ENCODE measurements at regions not wholly inside any gene's neighbourhood (a gene's known extent, or its start where the extent isn't known, plus 50 kb on each side); places are given as distances from the start of the nearest gene placed in this dataset.

DNA sequence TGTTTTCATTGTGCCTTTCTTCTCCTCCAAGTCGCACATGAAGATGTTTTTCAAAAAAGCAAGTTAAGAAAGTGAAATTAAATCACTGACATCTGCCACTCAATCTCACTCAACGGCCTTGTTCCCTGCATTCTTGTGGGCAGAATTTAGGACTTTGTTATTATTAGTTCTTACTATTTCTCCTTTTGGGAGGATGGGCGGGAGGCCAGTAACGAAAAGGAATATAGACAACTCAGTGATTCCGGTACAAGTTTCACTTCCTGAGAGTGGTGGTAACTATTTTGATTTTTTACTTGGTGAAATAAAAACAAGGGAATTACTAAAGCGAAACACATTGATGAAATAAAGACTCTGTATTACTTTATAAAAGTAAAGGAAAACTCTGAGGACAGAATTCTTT is 231.9 kb upstream of the HABP2 start:
- Mint-ChIP-seq H3K4me1 (no peaks in the 10 kb centered on the region), H3K4me3 (no peak overlapping the region), H3K27me3 (peaks cover 1 to 4% of the 10 kb centered on the region in 2 donors), H3K9me3 (peaks cover 1 to 11% (median 6%) of the 10 kb centered on the region in 5 donors), H3K27ac (no peak overlapping the region), H3K36me3 (peaks cover 0 to 3% (median 0%) of the 10 kb centered on the region in 3 donors)
- POLR2A ChIA-PET: no interaction called here
- H3K27me3 ChIP-seq (ENCODE audit: insufficient read depth, low read length, poor library complexity, severe bottlenecking): no peaks in the 10 kb centered on the region
- no peaks in the 10 kb centered on the region for H3K9me3 ChIP-seq (ENCODE audit: low read length)
- CTCF ChIA-PET: no interaction called here
- H3K36me3 ChIP-seq (ENCODE audit: insufficient read depth, low read length): no peaks in the 10 kb centered on the region
- H3K4me1 ChIP-seq (ENCODE audit: insufficient read depth, low read length): no peaks in the 10 kb centered on the region
- no peak overlapping the region for H3K27ac ChIP-seq (ENCODE audit: low read depth, low read length)
- H3K4me3 ChIP-seq (ENCODE audit: low read length): no peak overlapping the region
- no peak for DNase-seq

DNA sequence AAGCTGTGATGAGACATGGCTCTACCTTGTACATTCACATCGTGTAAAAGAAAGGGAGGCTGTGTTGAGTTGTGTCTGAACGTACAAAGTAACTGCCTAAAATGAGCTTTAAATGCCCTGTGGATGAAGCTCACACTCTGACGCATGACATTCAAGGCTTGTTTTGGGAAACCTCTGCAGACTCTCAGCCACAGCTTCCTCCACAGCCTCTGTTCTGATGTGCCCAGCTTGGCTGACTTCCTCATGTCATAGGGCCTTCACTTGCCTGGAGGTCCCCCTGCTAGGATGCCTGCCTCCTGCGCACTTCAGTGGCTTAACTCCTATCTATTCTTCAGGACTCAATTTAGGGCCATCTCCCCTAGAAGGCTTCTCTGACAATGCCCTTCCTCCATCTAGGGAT is 230.0 kb upstream of the HABP2 start:
- no peaks in the 10 kb centered on the region for H3K4me1 Mint-ChIP-seq
- H3K4me3 Mint-ChIP-seq: no peak overlapping the region
- Histone ChIP-seq H3K4me1 (ENCODE audit: insufficient read depth, low read length) (no peaks in the 10 kb centered on the region), H3K36me3 (ENCODE audit: insufficient read depth, low read length) (no peaks in the 10 kb centered on the region), H3K4me3 (ENCODE audit: low read length) (no peak overlapping the region), H3K27ac (ENCODE audit: low read depth, low read length) (no peak overlapping the region), H3K27me3 (ENCODE audit: insufficient read depth, low read length, poor library complexity, severe bottlenecking) (no peaks in the 10 kb centered on the region), H3K9me3 (ENCODE audit: low read length) (no peaks in the 10 kb centered on the region)
- DNase-seq: no peak
- peaks cover 0 to 2% (median 0%) of the 10 kb centered on the region in 5 donors for H3K9me3 Mint-ChIP-seq
- no peak overlapping the region for H3K27ac Mint-ChIP-seq
- H3K27me3 Mint-ChIP-seq: peaks cover 0 to 4% of the 10 kb centered on the region in 2 donors
- peaks cover 0 to 3% (median 0%) of the 10 kb centered on the region in 3 donors for H3K36me3 Mint-ChIP-seq
- CTCF ChIA-PET: no interaction called here
- POLR2A ChIA-PET: no interaction called here

DNA sequence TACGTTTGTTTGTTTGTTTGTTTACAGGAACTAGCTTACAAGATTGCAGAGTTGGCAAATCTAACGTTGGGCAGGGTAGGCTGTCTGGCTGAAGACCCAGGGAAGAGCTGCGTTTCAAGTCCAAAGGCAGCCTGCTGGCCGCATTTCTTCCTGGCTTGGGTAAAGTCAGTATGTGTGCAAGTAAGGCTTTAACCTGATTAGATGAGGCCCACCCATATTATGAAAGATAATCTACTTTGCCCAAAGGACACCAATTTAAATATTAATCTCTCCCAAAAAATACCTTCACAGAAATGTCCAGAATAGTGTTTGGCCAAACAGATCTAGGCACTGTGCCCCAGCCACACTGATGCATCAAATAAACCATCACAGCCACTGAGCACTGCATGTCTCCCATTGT is 228.9 kb upstream of the HABP2 start:
- Histone ChIP-seq H3K27me3 (ENCODE audit: insufficient read depth, low read length, poor library complexity, severe bottlenecking) (no peaks in the 10 kb centered on the region), H3K27ac (ENCODE audit: low read depth, low read length) (no peak overlapping the region), H3K4me3 (ENCODE audit: low read length) (no peak overlapping the region), H3K4me1 (ENCODE audit: insufficient read depth, low read length) (no peaks in the 10 kb centered on the region), H3K9me3 (ENCODE audit: low read length) (no peaks in the 10 kb centered on the region), H3K36me3 (ENCODE audit: insufficient read depth, low read length) (no peaks in the 10 kb centered on the region)
- Mint-ChIP-seq H3K27ac (no peak overlapping the region), H3K36me3 (no peaks in the 10 kb centered on the region), H3K27me3 (peaks cover 0 to 4% of the 10 kb centered on the region in 2 donors), H3K4me1 (no peaks in the 10 kb centered on the region), H3K9me3 (no peaks in the 10 kb centered on the region), H3K4me3 (no peak overlapping the region)
- ChIA-PET POLR2A (no interaction called here), CTCF (no interaction called here)
- DNase-seq: no peak

DNA sequence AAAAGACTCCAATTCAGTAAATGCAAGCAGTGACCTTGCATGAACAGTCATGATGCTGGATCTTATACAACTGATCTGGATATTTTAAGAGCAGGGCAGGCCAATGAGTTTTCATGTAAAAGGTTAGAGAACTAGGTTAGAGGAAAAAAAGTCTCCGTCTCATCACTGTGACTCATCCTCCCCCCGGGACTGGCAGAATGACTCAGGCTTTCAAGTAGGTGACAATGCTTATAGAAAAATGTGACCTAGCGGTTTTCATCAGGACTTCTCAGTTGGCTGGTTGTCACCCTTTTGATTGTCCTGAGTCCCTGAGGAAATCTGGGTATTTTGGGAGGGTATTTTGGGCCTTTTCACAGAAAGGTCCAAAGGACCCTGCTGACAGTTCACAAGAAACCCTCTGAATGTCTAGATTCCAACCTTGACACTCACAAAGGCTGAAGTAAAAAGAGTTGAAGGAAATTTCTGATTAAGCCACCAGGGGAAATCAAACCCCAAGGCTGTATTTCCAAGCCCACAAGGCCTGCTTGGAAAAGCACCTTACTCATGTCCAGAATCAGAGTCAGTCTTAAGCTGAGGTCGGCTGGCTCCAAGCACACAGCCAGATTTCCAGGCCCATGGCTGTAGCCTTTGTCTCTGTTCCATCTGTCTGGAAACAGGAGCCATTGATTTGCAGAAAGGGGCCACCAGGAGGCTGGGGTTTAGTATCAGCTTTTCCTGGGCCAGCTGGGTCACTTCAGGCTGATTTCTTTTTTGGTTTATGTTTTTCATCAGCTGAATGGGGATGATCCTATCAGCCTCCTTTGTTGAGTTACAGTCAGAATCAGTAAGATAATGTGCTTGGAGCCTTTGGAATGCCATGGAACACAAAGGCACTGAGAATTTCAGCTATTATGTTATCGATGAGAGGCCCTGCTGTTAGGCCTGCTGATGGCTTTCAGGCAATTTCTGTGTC is 226.4 kb upstream of the HABP2 start:
- Histone ChIP-seq H3K9me3 (ENCODE audit: low read length) (no peaks in the 10 kb centered on the region), H3K36me3 (ENCODE audit: insufficient read depth, low read length) (no peaks in the 10 kb centered on the region), H3K4me1 (ENCODE audit: insufficient read depth, low read length) (no peaks in the 10 kb centered on the region), H3K4me3 (ENCODE audit: low read length) (no peak overlapping the region), H3K27me3 (ENCODE audit: insufficient read depth, low read length, poor library complexity, severe bottlenecking) (no peaks in the 10 kb centered on the region), H3K27ac (ENCODE audit: low read depth, low read length) (no peak overlapping the region)
- no peak overlapping the region for H3K4me3 Mint-ChIP-seq
- no peak for DNase-seq
- no peaks in the 10 kb centered on the region for H3K4me1 Mint-ChIP-seq
- no peaks in the 10 kb centered on the region for H3K36me3 Mint-ChIP-seq
- ChIA-PET CTCF (no interaction called here), POLR2A (no interaction called here)
- no peak overlapping the region for H3K27ac Mint-ChIP-seq
- H3K27me3 Mint-ChIP-seq: peaks cover 0 to 4% of the 10 kb centered on the region in 2 donors
- peaks cover 0 to 4% (median 0%) of the 10 kb centered on the region in 5 donors for H3K9me3 Mint-ChIP-seq

DNA sequence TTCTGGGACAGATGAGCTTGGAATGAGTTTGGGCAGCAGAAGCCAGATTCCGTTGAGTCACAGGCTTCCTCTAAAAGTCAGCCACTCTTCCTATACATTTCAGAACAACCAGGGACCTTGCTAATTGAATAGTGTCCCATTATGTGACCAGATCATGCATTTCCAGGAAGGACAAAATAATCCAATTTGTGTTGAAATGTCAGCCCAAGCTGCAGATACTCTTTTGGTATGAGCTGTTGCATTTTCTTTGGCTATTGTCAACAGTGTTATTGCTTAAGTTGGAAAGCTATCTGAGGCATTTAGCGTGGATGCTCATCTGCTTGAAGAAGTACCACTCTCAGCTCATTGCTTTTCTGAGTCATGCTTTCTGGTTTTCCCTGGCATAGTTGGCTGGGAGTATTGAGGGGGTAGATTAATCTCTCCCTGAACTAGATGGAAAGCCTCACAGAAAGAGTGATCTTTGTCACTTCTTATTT is 223.7 kb upstream of the HABP2 start:
- Histone ChIP-seq H3K27me3 (ENCODE audit: insufficient read depth, low read length, poor library complexity, severe bottlenecking) (no peaks in the 10 kb centered on the region), H3K4me3 (ENCODE audit: low read length) (no peak overlapping the region), H3K36me3 (ENCODE audit: insufficient read depth, low read length) (no peaks in the 10 kb centered on the region), H3K27ac (ENCODE audit: low read depth, low read length) (no peak overlapping the region), H3K9me3 (ENCODE audit: low read length) (no peaks in the 10 kb centered on the region), H3K4me1 (ENCODE audit: insufficient read depth, low read length) (no peaks in the 10 kb centered on the region)
- Mint-ChIP-seq H3K4me1 (no peaks in the 10 kb centered on the region), H3K27ac (no peak overlapping the region), H3K9me3 (peaks cover 0 to 20% (median 0%) of the 10 kb centered on the region in 5 donors), H3K4me3 (no peak overlapping the region), H3K27me3 (no peaks in the 10 kb centered on the region), H3K36me3 (no peaks in the 10 kb centered on the region)
- CTCF ChIA-PET: no interaction called here
- DNase-seq: no peak
- POLR2A ChIA-PET: no interaction called here

DNA sequence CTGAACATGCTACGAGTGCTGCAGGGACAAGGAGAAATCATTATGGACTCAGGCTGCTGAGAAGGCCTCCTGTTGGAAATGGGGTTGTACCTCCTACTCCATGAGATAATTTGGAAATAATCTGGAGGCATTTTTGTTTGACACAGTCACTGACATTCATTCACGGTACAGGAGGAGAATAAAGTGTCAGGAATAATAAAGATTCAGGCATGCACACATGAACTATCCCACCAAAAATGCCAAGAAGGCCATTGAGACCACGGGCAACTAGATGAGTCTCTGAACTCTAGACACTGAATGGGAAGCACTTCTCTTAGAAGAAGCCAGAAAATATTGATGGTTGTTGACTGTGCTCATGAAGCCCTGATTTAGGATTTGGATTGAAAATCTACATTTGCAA is 220.9 kb upstream of the HABP2 start:
- H3K9me3 Mint-ChIP-seq: peaks cover 0 to 27% (median 2%) of the 10 kb centered on the region in 5 donors
- H3K36me3 Mint-ChIP-seq: no peaks in the 10 kb centered on the region
- Histone ChIP-seq H3K27ac (ENCODE audit: low read depth, low read length) (no peak overlapping the region), H3K36me3 (ENCODE audit: insufficient read depth, low read length) (no peaks in the 10 kb centered on the region), H3K27me3 (ENCODE audit: insufficient read depth, low read length, poor library complexity, severe bottlenecking) (no peaks in the 10 kb centered on the region), H3K4me1 (ENCODE audit: insufficient read depth, low read length) (no peaks in the 10 kb centered on the region), H3K9me3 (ENCODE audit: low read length) (no peaks in the 10 kb centered on the region), H3K4me3 (ENCODE audit: low read length) (no peak overlapping the region)
- H3K27ac Mint-ChIP-seq: no peak overlapping the region
- CTCF ChIA-PET: no interaction called here
- H3K4me3 Mint-ChIP-seq: no peak overlapping the region
- no peaks in the 10 kb centered on the region for H3K4me1 Mint-ChIP-seq
- POLR2A ChIA-PET: no interaction called here
- peaks cover 0 to 1% of the 10 kb centered on the region in 2 donors for H3K27me3 Mint-ChIP-seq
- DNase-seq: no peak

DNA sequence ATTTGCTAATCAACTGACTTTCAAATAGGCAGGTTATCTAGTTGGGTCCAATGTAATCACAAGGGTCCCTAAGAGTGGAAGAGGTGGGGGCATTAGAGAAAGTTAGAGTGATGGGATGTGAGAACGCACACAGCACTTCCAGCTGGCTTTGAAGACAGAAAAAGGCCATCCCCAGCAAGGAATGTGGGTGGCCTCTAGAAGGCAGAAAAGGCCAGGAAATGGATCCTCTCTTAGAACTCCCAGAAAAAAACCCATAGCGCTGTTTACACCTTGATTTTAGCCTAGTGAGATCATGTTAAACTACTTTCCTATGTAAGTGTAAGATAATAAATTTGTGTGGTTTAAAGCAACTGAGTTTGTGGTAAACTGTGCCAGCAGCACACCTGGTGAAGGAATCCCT is 219.5 kb upstream of the HABP2 start:
- H3K9me3 Mint-ChIP-seq: peaks cover 0 to 27% (median 2%) of the 10 kb centered on the region in 5 donors

DNA sequence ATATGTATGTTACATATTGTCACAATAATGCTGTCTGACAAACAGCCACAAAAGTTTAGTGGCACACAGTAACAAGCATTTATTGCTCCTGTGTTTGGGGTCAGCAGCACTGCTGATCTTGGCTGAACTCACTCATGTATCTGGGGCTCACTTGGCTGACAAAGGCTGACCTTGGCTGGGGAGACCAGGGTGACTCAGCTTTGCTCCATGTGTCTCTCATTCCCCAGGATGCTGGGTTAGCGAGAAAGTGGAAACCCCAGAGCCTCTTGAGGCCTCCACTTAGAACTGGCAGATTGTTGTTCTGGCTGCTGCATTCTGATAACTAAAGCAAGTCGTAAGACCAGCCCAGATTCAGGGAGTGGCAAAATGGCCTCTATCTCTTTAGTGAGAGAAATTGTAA is 217.3 kb upstream of the HABP2 start:
- ChIA-PET CTCF (no interaction called here), POLR2A (no interaction called here)
- H3K27ac Mint-ChIP-seq: no peak overlapping the region
- H3K27me3 ChIP-seq (ENCODE audit: insufficient read depth, low read length, poor library complexity, severe bottlenecking): no peaks in the 10 kb centered on the region
- no peak overlapping the region for H3K27ac ChIP-seq (ENCODE audit: low read depth, low read length)
- no peaks in the 10 kb centered on the region for H3K4me1 ChIP-seq (ENCODE audit: insufficient read depth, low read length)
- no peaks in the 10 kb centered on the region for H3K4me1 Mint-ChIP-seq
- H3K36me3 ChIP-seq (ENCODE audit: insufficient read depth, low read length): no peaks in the 10 kb centered on the region
- no peak overlapping the region for H3K4me3 Mint-ChIP-seq
- no peak for DNase-seq
- no peak overlapping the region for H3K4me3 ChIP-seq (ENCODE audit: low read length)
- H3K9me3 Mint-ChIP-seq: peaks cover 0 to 24% (median 0%) of the 10 kb centered on the region in 5 donors
- H3K9me3 ChIP-seq (ENCODE audit: low read length): no peaks in the 10 kb centered on the region
- H3K27me3 Mint-ChIP-seq: peaks cover 4 to 6% of the 10 kb centered on the region in 2 donors
- H3K36me3 Mint-ChIP-seq: no peaks in the 10 kb centered on the region

More for the DNA sequence above, 219.5 kb upstream of the HABP2 start:
- DNase-seq: no peak
- H3K36me3 Mint-ChIP-seq: no peaks in the 10 kb centered on the region
- H3K27ac Mint-ChIP-seq: no peak overlapping the region
- ChIA-PET POLR2A (no interaction called here), CTCF (no interaction called here)
- no peaks in the 10 kb centered on the region for H3K4me1 Mint-ChIP-seq
- no peaks in the 10 kb centered on the region for H3K9me3 ChIP-seq (ENCODE audit: low read length)
- H3K27ac ChIP-seq (ENCODE audit: low read depth, low read length): no peak overlapping the region
- no peak overlapping the region for H3K4me3 Mint-ChIP-seq
- H3K4me1 ChIP-seq (ENCODE audit: insufficient read depth, low read length): no peaks in the 10 kb centered on the region
- no peaks in the 10 kb centered on the region for H3K27me3 ChIP-seq (ENCODE audit: insufficient read depth, low read length, poor library complexity, severe bottlenecking)
- no peak overlapping the region for H3K4me3 ChIP-seq (ENCODE audit: low read length)
- H3K27me3 Mint-ChIP-seq: peaks cover 0 to 6% of the 10 kb centered on the region in 2 donors
- no peaks in the 10 kb centered on the region for H3K36me3 ChIP-seq (ENCODE audit: insufficient read depth, low read length)
